GM10266 (cell line): ENCODE measurements at regions not wholly inside any gene's neighbourhood (a gene's known extent, or its start where the extent isn't known, plus 50 kb on each side); places are given as distances from the start of the nearest gene placed in this dataset.

Source experiments
- DNase-seq: peaks from one replicate; pipeline ENCODE4 v3.0.0; 2012; ENCODE audit errors: extremely low spot score
- TF ChIP-seq, protein P1 (sequence below): IDR thresholded peaks from 2 replicates; pipeline ENCODE4 v1.5.1; 2012; ENCODE audit warnings: mild to moderate bottlenecking, low read depth; ENCODE audit not compliant: control insufficient read depth, insufficient read depth; ENCODE audit errors: missing control alignments

DNA sequence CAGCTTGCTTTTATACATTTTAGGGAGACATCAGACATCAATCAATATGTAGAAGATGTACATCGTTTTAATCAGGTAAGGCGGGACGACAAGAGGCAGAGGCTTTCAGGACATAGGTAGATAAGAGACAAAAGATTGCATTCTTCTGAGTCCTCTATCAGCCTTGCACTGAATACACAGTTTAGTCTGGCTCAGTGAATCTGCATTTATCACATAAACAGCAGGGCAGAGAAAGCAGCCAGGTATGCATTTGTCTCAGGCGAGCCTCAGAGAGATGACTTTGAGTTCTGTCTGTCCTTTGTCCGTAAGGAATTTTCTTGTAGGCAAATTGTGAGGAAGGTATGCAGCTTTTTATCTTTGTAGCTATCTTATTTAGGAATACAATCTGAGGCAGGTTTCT, 202.8 kb upstream of the TAS2R1 start:
- TF ChIP-seq, protein P1, sequence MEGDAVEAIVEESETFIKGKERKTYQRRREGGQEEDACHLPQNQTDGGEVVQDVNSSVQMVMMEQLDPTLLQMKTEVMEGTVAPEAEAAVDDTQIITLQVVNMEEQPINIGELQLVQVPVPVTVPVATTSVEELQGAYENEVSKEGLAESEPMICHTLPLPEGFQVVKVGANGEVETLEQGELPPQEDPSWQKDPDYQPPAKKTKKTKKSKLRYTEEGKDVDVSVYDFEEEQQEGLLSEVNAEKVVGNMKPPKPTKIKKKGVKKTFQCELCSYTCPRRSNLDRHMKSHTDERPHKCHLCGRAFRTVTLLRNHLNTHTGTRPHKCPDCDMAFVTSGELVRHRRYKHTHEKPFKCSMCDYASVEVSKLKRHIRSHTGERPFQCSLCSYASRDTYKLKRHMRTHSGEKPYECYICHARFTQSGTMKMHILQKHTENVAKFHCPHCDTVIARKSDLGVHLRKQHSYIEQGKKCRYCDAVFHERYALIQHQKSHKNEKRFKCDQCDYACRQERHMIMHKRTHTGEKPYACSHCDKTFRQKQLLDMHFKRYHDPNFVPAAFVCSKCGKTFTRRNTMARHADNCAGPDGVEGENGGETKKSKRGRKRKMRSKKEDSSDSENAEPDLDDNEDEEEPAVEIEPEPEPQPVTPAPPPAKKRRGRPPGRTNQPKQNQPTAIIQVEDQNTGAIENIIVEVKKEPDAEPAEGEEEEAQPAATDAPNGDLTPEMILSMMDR, result no peak

DNA sequence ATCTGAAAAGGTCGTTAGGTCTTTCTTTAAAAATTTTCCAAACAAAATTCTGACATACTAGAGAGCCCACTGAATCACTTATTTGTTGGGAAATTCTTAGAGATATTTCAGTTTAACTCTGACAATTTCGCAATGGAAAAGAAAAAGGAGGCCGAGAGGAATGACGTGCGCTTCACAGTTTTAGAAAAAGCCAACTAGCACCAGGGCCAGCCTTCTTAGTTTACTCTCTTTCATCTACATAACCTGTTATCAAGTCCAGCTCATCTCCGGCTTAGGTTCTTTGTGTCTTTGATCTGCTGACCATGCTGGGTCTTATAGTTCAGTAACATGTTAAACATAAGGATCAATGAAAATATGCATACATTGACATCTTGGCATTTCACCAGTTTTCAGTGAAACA, 201.7 kb upstream of the TAS2R1 start:
- no peak for DNase-seq
- TF ChIP-seq, protein P1, result no peak

More for the DNA sequence above, 202.8 kb upstream of the TAS2R1 start:
- DNase-seq, result no peak

DNA sequence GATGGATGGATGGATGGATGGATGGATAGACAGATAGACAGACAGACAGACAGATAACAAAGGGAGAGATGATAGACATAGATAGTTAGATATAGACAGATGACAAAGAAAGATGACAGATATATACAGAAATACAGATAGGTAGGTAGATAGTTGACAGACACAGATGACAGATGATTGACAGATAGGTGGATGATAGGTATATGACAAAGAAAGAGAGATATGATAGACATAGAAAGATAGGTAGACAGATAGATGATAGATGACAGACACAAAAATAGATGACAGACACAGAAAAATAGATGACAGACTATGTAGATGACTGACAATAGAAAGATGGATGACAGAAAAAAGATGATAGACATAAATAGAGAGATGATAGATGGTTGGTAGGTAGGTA, 200.0 kb upstream of the TAS2R1 start:
- no peak for DNase-seq
- TF ChIP-seq, protein P1, result no peak

DNA sequence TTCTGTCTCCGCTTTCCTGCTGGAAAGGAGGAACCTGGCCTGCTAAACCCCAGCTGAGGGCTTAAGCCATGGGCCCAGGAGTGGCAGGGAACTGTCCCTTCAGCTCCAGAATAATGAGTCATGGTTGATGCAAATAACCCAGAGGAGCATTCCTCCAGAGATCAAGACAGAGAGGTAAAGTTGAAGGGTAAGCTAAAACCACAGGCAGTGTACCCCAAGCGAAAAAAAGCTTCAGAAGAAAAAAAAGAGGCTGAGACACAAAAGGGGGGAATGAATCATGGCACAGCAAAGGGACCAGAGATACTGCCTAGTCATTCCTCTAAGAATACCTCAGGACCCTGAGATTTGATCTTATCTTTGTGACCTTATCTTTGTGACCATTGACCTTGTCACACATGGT, 199.5 kb upstream of the TAS2R1 start:
- no peak for DNase-seq
- TF ChIP-seq, protein P1, result no peak

DNA sequence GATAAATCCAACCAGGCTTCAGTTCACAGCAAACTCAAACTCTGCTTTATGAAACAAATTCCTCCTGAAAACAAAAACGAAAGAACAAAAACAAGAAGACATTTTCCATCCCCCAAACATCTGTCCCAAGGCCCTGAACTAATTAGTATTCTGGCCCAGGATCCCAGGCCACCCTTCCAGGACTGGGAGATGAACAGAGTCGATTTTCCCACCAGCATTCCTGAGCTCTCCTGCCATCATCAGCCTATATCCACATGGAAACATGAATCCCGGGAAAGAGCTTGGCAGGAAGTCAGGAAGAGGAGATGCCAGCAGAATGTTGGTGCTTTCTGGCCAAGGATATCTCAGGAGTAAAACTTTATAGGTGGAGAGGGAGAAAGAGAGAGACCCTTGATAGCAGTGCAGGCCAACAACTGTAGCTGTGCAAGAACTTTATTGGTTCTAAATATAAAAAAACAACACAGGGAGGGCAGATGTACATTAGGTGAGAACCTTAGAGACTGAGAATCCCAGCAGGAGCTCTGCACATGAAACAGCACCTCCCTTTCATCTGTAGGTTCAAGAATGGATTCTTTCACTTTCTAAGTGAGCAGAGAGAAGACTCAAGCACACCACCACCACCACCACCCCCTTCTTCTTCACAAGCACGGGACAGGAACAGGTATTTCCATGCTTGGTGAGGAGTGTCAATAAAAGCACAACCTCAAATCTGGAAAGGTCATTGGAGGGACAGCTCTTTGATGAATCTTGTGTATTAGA, 190.7 kb upstream of the TAS2R1 start:
- no peak for DNase-seq
- TF ChIP-seq, protein P1, result no peak

DNA sequence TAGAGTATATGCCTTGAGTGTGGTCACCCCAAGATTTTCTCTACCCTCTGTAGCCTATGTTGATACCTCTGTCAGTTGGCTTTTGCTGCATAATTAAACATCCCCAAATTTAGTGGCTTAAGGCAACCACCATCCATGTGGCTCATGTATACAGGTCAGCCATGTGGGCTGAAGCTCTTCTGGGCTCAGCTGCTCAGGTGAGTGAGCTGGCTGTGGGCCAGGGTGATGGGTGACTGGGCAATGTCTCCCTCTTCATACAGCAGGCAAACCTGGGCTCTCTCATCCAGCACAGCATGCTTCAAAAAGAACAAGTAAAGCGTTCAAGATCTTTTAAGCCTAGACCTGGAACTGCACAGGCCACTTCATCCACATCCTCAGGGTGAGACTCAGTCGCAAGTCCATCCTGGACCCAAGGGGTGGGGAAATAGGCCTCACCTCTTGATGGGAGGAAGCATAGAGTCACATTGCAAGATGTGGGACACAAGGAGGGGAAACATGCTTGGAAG, 188.2 kb upstream of the TAS2R1 start:
- TF ChIP-seq, protein P1, result no peak
- DNase-seq, result no peak

DNA sequence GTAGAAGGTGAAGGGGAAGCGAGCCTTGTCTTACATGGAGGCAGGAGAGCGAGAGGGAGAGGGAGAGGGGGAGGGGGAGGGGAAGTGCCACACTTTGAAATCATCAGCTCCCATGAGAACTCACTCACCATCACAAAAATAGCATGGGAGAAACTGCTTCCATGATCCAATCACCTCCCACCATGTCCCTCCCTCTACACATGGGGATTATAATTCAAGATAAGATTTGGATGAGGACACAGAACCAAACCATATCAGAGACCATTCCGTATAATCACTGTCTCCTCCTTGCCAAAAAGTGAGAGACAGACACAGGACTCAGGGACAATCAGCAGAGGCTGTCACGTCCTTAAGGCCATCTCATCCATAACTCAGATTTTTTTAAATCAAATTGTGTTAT, 187.7 kb upstream of the TAS2R1 start:
- TF ChIP-seq, protein P1, result no peak
- no peak for DNase-seq
